Activated naive CD4-positive, alpha-beta T cell (primary cell): ENCODE measurements at regions not wholly inside any gene's neighbourhood (a gene's known extent, or its start where the extent isn't known, plus 50 kb on each side); places are given as distances from the start of the nearest gene placed in this dataset.
"Not testable (repeated sequence)": the region's sequence is repeated elsewhere in the genome, so short reads cannot be mapped to it uniquely, and the experiment has no call there.

Source experiments
- DNase-seq, 4 experiments: peaks; one replicate each; lab custom pipeline; 2025; lab: John Stamatoyannopoulos, UW

GRCh38 chr1:60916199-60916598, 166.2 kb upstream of the NFIA start:
- DNase-seq: no peak

GRCh38 chr1:60915441-60915840, 166.9 kb upstream of the NFIA start:
- no peak for DNase-seq

- no peak for DNase-seq
Measured at GRCh38 chr1:60914982-60915381, 167.4 kb upstream of the NFIA start.

- DNase-seq: not testable (repeated sequence)
Measured at GRCh38 chr1:60913708-60914107, 168.7 kb upstream of the NFIA start.

GRCh38 chr1:60913039-60913438, 169.3 kb upstream of the NFIA start:
- no peak for DNase-seq

- no peak for DNase-seq
Measured at GRCh38 chr1:60911966-60912697, 170.2 kb upstream of the NFIA start.

- no peak for DNase-seq
Measured at GRCh38 chr1:60908159-60908558, 174.2 kb upstream of the NFIA start.

GRCh38 chr1:60906526-60906925, 175.8 kb upstream of the NFIA start:
- no peak for DNase-seq

GRCh38 chr1:60906039-60906438, 176.3 kb upstream of the NFIA start:
- DNase-seq: no peak

GRCh38 chr1:60904099-60904851, 178.1 kb upstream of the NFIA start:
- DNase-seq: no peak

- DNase-seq: no peak
Measured at GRCh38 chr1:60903591-60903990, 178.8 kb upstream of the NFIA start.

GRCh38 chr1:60899464-60899863, 182.9 kb upstream of the NFIA start:
- DNase-seq: no peak

- DNase-seq: no peak
Measured at GRCh38 chr1:60898987-60899386, 183.4 kb upstream of the NFIA start.

- DNase-seq: no peak
Measured at GRCh38 chr1:60898413-60898812, 183.9 kb upstream of the NFIA start.

GRCh38 chr1:60896701-60897363, 185.5 kb upstream of the NFIA start:
- no peak for DNase-seq

GRCh38 chr1:60895701-60896100, 186.7 kb upstream of the NFIA start:
- no peak for DNase-seq

GRCh38 chr1:60895252-60895651, 187.1 kb upstream of the NFIA start:
- no peak for DNase-seq

GRCh38 chr1:60894741-60895140, 187.6 kb upstream of the NFIA start:
- no peak for DNase-seq

- no peak for DNase-seq
Measured at GRCh38 chr1:60894130-60894529, 188.2 kb upstream of the NFIA start.

GRCh38 chr1:60893136-60893930, 189.0 kb upstream of the NFIA start:
- DNase-seq: no peak

GRCh38 chr1:60891765-60892164, 190.6 kb upstream of the NFIA start:
- no peak for DNase-seq

GRCh38 chr1:60891281-60891680, 191.1 kb upstream of the NFIA start:
- DNase-seq: no peak
